ENCODE measurements at regions not wholly inside any gene's neighbourhood (a gene's known extent, or its start where the extent isn't known, plus 50 kb on each side); places are given as distances from the start of the nearest gene placed in this dataset.

DNA sequence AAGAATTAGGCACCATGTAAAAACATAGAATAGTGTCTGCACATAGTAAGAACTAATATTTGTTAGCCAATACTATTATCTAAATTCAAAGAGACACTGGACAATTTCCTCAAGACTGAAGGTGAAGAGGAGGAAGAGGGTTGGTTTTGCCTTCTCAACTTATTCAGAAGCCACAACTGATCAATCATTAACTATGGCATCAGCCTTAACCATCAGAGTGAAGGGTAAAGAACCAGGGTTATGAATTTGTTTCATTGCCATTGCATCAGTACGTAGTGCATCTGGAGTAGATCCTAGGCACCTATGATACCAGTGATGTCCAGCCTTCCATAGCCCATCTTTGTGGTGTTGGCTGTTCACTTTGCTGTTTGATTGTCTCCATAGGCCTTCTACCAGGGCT, 421.7 kb upstream of the DEPDC1 start:
- TF ChIP-seq NRF1 (IDR thresholded peaks at IDR 0.05; ENCODE audit: low read depth, low read length) (no peak), TAF1 (IDR thresholded peaks at IDR 0.05; ENCODE audit: borderline replicate concordance, low read depth, low read length) (no peak), EZH2phosphoT487 (IDR thresholded peaks at IDR 0.05; ENCODE audit: borderline replicate concordance, low read depth) (no peak), RAD21 (IDR thresholded peaks at IDR 0.05; ENCODE audit: low read length) (no peak), EP300 (IDR thresholded peaks at IDR 0.05; ENCODE audit: borderline replicate concordance in 1 of 2, low read depth in 1 of 2, low read length in 1 of 2) (no peak), SIN3A (IDR thresholded peaks at IDR 0.05; ENCODE audit: borderline replicate concordance, low read depth, low read length) (no peak), POLR2AphosphoS5 (IDR thresholded peaks at IDR 0.05; ENCODE audit: low read depth, low read length) (no peak), JUND (IDR thresholded peaks at IDR 0.05) (no peak), RCOR1 (IDR thresholded peaks at IDR 0.05; ENCODE audit: low read length) (no peak)
- TF ChIP-seq, protein P1, sequence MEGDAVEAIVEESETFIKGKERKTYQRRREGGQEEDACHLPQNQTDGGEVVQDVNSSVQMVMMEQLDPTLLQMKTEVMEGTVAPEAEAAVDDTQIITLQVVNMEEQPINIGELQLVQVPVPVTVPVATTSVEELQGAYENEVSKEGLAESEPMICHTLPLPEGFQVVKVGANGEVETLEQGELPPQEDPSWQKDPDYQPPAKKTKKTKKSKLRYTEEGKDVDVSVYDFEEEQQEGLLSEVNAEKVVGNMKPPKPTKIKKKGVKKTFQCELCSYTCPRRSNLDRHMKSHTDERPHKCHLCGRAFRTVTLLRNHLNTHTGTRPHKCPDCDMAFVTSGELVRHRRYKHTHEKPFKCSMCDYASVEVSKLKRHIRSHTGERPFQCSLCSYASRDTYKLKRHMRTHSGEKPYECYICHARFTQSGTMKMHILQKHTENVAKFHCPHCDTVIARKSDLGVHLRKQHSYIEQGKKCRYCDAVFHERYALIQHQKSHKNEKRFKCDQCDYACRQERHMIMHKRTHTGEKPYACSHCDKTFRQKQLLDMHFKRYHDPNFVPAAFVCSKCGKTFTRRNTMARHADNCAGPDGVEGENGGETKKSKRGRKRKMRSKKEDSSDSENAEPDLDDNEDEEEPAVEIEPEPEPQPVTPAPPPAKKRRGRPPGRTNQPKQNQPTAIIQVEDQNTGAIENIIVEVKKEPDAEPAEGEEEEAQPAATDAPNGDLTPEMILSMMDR (IDR thresholded peaks at IDR 0.05), result no peak
- TF ChIP-seq, protein P2, sequence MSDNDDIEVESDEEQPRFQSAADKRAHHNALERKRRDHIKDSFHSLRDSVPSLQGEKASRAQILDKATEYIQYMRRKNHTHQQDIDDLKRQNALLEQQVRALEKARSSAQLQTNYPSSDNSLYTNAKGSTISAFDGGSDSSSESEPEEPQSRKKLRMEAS (IDR thresholded peaks at IDR 0.05; ENCODE audit: low read depth), result no peak
- TF ChIP-seq, protein P3, sequence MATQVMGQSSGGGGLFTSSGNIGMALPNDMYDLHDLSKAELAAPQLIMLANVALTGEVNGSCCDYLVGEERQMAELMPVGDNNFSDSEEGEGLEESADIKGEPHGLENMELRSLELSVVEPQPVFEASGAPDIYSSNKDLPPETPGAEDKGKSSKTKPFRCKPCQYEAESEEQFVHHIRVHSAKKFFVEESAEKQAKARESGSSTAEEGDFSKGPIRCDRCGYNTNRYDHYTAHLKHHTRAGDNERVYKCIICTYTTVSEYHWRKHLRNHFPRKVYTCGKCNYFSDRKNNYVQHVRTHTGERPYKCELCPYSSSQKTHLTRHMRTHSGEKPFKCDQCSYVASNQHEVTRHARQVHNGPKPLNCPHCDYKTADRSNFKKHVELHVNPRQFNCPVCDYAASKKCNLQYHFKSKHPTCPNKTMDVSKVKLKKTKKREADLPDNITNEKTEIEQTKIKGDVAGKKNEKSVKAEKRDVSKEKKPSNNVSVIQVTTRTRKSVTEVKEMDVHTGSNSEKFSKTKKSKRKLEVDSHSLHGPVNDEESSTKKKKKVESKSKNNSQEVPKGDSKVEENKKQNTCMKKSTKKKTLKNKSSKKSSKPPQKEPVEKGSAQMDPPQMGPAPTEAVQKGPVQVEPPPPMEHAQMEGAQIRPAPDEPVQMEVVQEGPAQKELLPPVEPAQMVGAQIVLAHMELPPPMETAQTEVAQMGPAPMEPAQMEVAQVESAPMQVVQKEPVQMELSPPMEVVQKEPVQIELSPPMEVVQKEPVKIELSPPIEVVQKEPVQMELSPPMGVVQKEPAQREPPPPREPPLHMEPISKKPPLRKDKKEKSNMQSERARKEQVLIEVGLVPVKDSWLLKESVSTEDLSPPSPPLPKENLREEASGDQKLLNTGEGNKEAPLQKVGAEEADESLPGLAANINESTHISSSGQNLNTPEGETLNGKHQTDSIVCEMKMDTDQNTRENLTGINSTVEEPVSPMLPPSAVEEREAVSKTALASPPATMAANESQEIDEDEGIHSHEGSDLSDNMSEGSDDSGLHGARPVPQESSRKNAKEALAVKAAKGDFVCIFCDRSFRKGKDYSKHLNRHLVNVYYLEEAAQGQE (IDR thresholded peaks at IDR 0.05; ENCODE audit: low read depth, low read length), result no peak

Data from SK-N-SH (cell line).